ENCODE measurements at regions not wholly inside any gene's neighbourhood (a gene's known extent, or its start where the extent isn't known, plus 50 kb on each side); places are given as distances from the start of the nearest gene placed in this dataset.

DNA sequence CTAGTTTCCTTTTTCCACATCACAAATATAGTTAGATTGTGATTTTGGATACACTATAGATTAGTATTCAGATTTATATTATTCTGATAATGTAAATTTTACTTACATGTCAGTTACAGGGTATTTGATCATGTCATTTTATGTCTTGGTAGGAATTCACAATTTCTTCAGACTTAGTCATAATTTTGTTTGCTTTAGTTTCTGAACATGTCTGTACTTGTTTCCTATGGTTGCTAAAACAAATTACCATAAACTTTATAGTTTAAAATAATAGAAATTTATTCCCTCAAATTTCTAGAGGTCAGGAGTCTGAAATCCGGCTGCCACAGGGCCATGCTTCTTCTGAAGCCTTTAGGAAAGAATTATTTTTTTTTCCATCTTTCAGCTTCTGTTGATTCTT lies 1817.2 kb upstream of the CDH9 start:
- H4K20me1 ChIP-seq (replicated peaks; ENCODE audit: control insufficient read depth, extremely low read depth, insufficient read depth, low read length): no peaks in the 10 kb centered on the region
- no TSS peak for BruUV-seq (replicated peaks)
- CTCF ChIA-PET: no interaction called here
- no peak overlapping the region for H2AFZ ChIP-seq (ENCODE audit: low read depth, low read length)
- H3K27ac ChIP-seq (ENCODE audit: insufficient read depth, low read depth, low read length): no peak overlapping the region
- FAIRE-seq: no peak
- H3K9me3 ChIP-seq (replicated peaks; ENCODE audit: control insufficient read depth, insufficient read depth, low read length): no peaks in the 10 kb centered on the region
- intact Hi-C loops (cut with micrococcal nuclease) (no loop called here), dilution Hi-C loops (cut with MboI; ENCODE audit: extremely low pct_ligation_motif_present, low sequenced_read_pairs) (no loop called here)
- no peak overlapping the region for H3K4me3 ChIP-seq (replicated peaks in 1 of 3; ENCODE audit: insufficient read depth in 1 of 3, low read depth in 1 of 3, low read length in 3 of 3)
- H3K4me2 ChIP-seq (ENCODE audit: insufficient read depth, low read length): no peak overlapping the region
- H3K4me1 ChIP-seq (ENCODE audit: control insufficient read depth, extremely low read depth, insufficient read depth, low read length): no peaks in the 10 kb centered on the region
- no peaks in the 10 kb centered on the region for H3K27me3 ChIP-seq (ENCODE audit: control insufficient read depth in 2 of 2, insufficient read depth in 2 of 2, low read length in 2 of 2)
- H3K9me1 ChIP-seq (replicated peaks; ENCODE audit: control insufficient read depth, extremely low read depth, insufficient read depth, low read length): no peaks in the 10 kb centered on the region
- no peak overlapping the region for H3K9ac ChIP-seq (replicated peaks; ENCODE audit: extremely low read depth, insufficient read depth, low read length)
- TF ChIP-seq FOS (IDR thresholded peaks at IDR 0.05; ENCODE audit: borderline replicate concordance, insufficient read depth, low read length) (no peak), MYC (IDR thresholded peaks at IDR 0.05; ENCODE audit: low read depth, low read length) (no peak), POLR2A (IDR thresholded peaks at IDR 0.05; ENCODE audit: low read depth, low read length) (no peak)
- H3K79me2 ChIP-seq (ENCODE audit: control insufficient read depth, insufficient read depth, low read length): no peaks in the 10 kb centered on the region
- H3K36me3 ChIP-seq (ENCODE audit: control insufficient read depth in 2 of 2, extremely low read depth in 1 of 2, insufficient read depth in 2 of 2, low read length in 2 of 2): no peaks in the 10 kb centered on the region
- POLR2A ChIA-PET: no interaction called here
- no peak for DNase-seq (ENCODE audit: low read depth, low spot score)

GRCh38 chr5:28850320-28850921 lies 1812.0 kb upstream of the CDH9 start:
- Histone ChIP-seq H4K20me1 (replicated peaks; ENCODE audit: control insufficient read depth, extremely low read depth, insufficient read depth, low read length) (no peaks in the 10 kb centered on the region), H3K27ac (ENCODE audit: insufficient read depth, low read depth, low read length) (no peak overlapping the region), H3K27me3 (ENCODE audit: control insufficient read depth in 2 of 2, insufficient read depth in 2 of 2, low read length in 2 of 2) (no peaks in the 10 kb centered on the region), H2AFZ (ENCODE audit: low read depth, low read length) (no peak overlapping the region), H3K4me3 (replicated peaks in 1 of 3; ENCODE audit: insufficient read depth in 1 of 3, low read depth in 1 of 3, low read length in 3 of 3) (no peak overlapping the region), H3K4me2 (ENCODE audit: insufficient read depth, low read length) (no peak overlapping the region), H3K9me1 (replicated peaks; ENCODE audit: control insufficient read depth, extremely low read depth, insufficient read depth, low read length) (no peaks in the 10 kb centered on the region), H3K36me3 (ENCODE audit: control insufficient read depth in 2 of 2, extremely low read depth in 1 of 2, insufficient read depth in 2 of 2, low read length in 2 of 2) (no peaks in the 10 kb centered on the region), H3K79me2 (ENCODE audit: control insufficient read depth, insufficient read depth, low read length) (no peaks in the 10 kb centered on the region), H3K4me1 (ENCODE audit: control insufficient read depth, extremely low read depth, insufficient read depth, low read length) (no peaks in the 10 kb centered on the region), H3K9ac (replicated peaks; ENCODE audit: extremely low read depth, insufficient read depth, low read length) (no peak overlapping the region), H3K9me3 (replicated peaks; ENCODE audit: control insufficient read depth, insufficient read depth, low read length) (no peaks in the 10 kb centered on the region)
- ChIA-PET CTCF (no interaction called here), POLR2A (no interaction called here)
- dilution Hi-C loops (cut with MboI; ENCODE audit: extremely low pct_ligation_motif_present, low sequenced_read_pairs) (no loop called here), intact Hi-C loops (cut with micrococcal nuclease) (no loop called here)
- DNase-seq (ENCODE audit: low read depth, low spot score): no peak
- no TSS peak for BruUV-seq (replicated peaks)
- TF ChIP-seq EZH2 (IDR thresholded peaks at IDR 0.05; ENCODE audit: borderline replicate concordance, low read depth, low read length, severe bottlenecking): no peak
- no peak for TF ChIP-seq POLR2AphosphoS5 (IDR thresholded peaks at IDR 0.05; ENCODE audit: insufficient read depth, low read depth, low read length)
- TF ChIP-seq MAX (IDR thresholded peaks at IDR 0.05; ENCODE audit: insufficient read depth, insufficient read length): no peak
- TF ChIP-seq JUN (IDR thresholded peaks at IDR 0.05; ENCODE audit: borderline replicate concordance, insufficient read depth, insufficient read length, low read depth): no peak
- no peak for TF ChIP-seq FOS (IDR thresholded peaks at IDR 0.05; ENCODE audit: borderline replicate concordance, insufficient read depth, low read length)
- TF ChIP-seq, protein P1, sequence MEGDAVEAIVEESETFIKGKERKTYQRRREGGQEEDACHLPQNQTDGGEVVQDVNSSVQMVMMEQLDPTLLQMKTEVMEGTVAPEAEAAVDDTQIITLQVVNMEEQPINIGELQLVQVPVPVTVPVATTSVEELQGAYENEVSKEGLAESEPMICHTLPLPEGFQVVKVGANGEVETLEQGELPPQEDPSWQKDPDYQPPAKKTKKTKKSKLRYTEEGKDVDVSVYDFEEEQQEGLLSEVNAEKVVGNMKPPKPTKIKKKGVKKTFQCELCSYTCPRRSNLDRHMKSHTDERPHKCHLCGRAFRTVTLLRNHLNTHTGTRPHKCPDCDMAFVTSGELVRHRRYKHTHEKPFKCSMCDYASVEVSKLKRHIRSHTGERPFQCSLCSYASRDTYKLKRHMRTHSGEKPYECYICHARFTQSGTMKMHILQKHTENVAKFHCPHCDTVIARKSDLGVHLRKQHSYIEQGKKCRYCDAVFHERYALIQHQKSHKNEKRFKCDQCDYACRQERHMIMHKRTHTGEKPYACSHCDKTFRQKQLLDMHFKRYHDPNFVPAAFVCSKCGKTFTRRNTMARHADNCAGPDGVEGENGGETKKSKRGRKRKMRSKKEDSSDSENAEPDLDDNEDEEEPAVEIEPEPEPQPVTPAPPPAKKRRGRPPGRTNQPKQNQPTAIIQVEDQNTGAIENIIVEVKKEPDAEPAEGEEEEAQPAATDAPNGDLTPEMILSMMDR (IDR thresholded peaks at IDR 0.05; ENCODE audit: extremely low read depth in 1 of 2, insufficient read depth in 1 of 2, low read depth in 1 of 2, low read length in 2 of 2): no peak
- TF ChIP-seq POLR2A (IDR thresholded peaks at IDR 0.05; ENCODE audit: low read depth, low read length): no peak
- no peak for TF ChIP-seq MYC (IDR thresholded peaks at IDR 0.05; ENCODE audit: low read depth, low read length)
- TF ChIP-seq GATA2 (IDR thresholded peaks at IDR 0.05; ENCODE audit: insufficient read depth, insufficient read length, low read depth, low read length): no peak
- FAIRE-seq: no peak

Data from endothelial cell of umbilical vein (primary cell).